WERI-Rb-1 (cell line): ENCODE measurements at regions not wholly inside any gene's neighbourhood (a gene's known extent, or its start where the extent isn't known, plus 50 kb on each side); places are given as distances from the start of the nearest gene placed in this dataset.

ENCODE experiments used
- DNase-seq: peaks from one replicate; pipeline ENCODE4 v3.0.0-alpha.2; 2020
- H3K27ac ChIP-seq: fragments of 250-450 bp; sonication (Bioruptor Pico); 2 replicates; pipeline ENCODE4 v1.5.1; 2020; ENCODE audit warnings: mild to moderate bottlenecking, moderate library complexity
- H3K27me3 ChIP-seq: fragments of 250-450 bp; sonication (Bioruptor Pico); 2 replicates; pipeline ENCODE4 v1.5.1; 2021; ENCODE audit warnings: mild to moderate bottlenecking, low read depth, moderate library complexity; ENCODE audit not compliant: insufficient read depth, severe bottlenecking
- H3K36me3 ChIP-seq: fragments of 250-450 bp; sonication (Bioruptor Pico); 2 replicates; pipeline ENCODE4 v1.5.1; 2020; ENCODE audit warnings: mild to moderate bottlenecking, moderate library complexity
- H3K4me3 ChIP-seq: 2 replicates; pipeline ENCODE4 v1.5.1; 2011; ENCODE audit warnings: low read depth, mild to moderate bottlenecking, control low read depth, low read length
- H3K9me3 ChIP-seq: fragments of 250-450 bp; sonication (Bioruptor Pico); 2 replicates; pipeline ENCODE4 v1.5.1; 2021; ENCODE audit warnings: mild to moderate bottlenecking, moderate library complexity; ENCODE audit not compliant: severe bottlenecking
- CTCF ChIP-seq: IDR thresholded peaks from 2 replicates; pipeline ENCODE4 v1.5.1; 2011; ENCODE audit warnings: low read depth, mild to moderate bottlenecking, control low read depth, inconsistent platforms, low read length

GRCh38 chr4:112731715-112732114 lies 94.8 kb downstream of the LARP7 start:
- Histone ChIP-seq H3K27me3 (no peaks in the 10 kb centered on the region), H3K36me3 (no peaks in the 10 kb centered on the region), H3K4me3 (no peak overlapping the region), H3K27ac (no peak overlapping the region), H3K9me3 (no peaks in the 10 kb centered on the region)
- TF ChIP-seq CTCF, result no peak
- no peak for DNase-seq

- H3K27ac ChIP-seq, result no peak overlapping the region
- no peak for TF ChIP-seq CTCF
- H3K36me3 ChIP-seq, result no peaks in the 10 kb centered on the region
- H3K27me3 ChIP-seq, result no peaks in the 10 kb centered on the region
- H3K4me3 ChIP-seq, result no peak overlapping the region
- no peak for DNase-seq
- H3K9me3 ChIP-seq, result no peaks in the 10 kb centered on the region
These were observed 95.2 kb downstream of the LARP7 start for GRCh38 chr4:112732142-112732541.

DNA sequence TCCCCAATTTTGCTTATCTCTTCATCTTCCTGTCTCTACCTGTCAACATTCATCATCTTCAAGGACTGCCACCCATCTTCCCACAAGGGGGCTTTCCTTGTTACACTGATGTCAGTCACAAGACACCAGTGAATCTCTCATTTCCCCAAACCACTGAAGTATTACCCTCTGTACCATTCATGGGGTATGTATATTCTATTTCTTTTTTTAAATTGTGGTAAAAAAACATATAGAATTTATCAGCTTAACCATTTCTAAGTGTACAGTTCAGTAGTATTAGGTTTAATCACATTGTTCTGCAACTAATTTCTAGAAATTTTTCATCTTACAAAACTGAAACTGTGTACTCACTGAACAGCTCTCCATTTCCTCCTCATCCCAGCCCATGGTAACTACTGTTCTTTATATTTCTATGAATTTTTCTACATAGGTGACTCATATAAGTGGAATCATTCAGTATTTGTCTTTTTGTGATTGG lies 98.6 kb downstream of the LARP7 start:
- Histone ChIP-seq H3K27me3 (no peaks in the 10 kb centered on the region), H3K4me3 (no peak overlapping the region), H3K36me3 (no peaks in the 10 kb centered on the region), H3K9me3 (no peaks in the 10 kb centered on the region), H3K27ac (no peak overlapping the region)
- TF ChIP-seq CTCF, result no peak
- no peak for DNase-seq

- no peak for TF ChIP-seq CTCF
These were observed 99.8 kb downstream of the LARP7 start for GRCh38 chr4:112736718-112737135.

GRCh38 chr4:112739442-112739841 lies 102.5 kb downstream of the LARP7 start:
- no peak for DNase-seq
- Histone ChIP-seq H3K4me3 (no peak overlapping the region), H3K9me3 (no peaks in the 10 kb centered on the region), H3K36me3 (no peaks in the 10 kb centered on the region), H3K27me3 (no peaks in the 10 kb centered on the region), H3K27ac (no peak overlapping the region)
- TF ChIP-seq CTCF, result no peak

More at GRCh38 chr4:112736718-112737135, 99.8 kb downstream of the LARP7 start:
- no peaks in the 10 kb centered on the region for H3K9me3 ChIP-seq
- no peak overlapping the region for H3K4me3 ChIP-seq
- H3K27me3 ChIP-seq, result no peaks in the 10 kb centered on the region
- no peak for DNase-seq
- H3K27ac ChIP-seq, result no peak overlapping the region
- H3K36me3 ChIP-seq, result no peaks in the 10 kb centered on the region

GRCh38 chr4:112747036-112747435 lies 110.1 kb downstream of the LARP7 start:
- H3K27ac ChIP-seq, result no peak overlapping the region
- no peak for TF ChIP-seq CTCF
- no peaks in the 10 kb centered on the region for H3K27me3 ChIP-seq
- H3K4me3 ChIP-seq, result no peak overlapping the region
- no peaks in the 10 kb centered on the region for H3K9me3 ChIP-seq
- no peak for DNase-seq
- no peaks in the 10 kb centered on the region for H3K36me3 ChIP-seq
